GM19397 (cell line): ENCODE measurements at regions not wholly inside any gene's neighbourhood (a gene's known extent, or its start where the extent isn't known, plus 50 kb on each side); places are given as distances from the start of the nearest gene placed in this dataset.
"Not testable (repeated sequence)": the region's sequence is repeated elsewhere in the genome, so short reads cannot be mapped to it uniquely, and the experiment has no call there.

Source experiments
- ATAC-seq: cut with Tn5 transposase; IDR thresholded peaks from one replicate; pipeline ENCODE4 v1.9.1; 2021; ENCODE audit warnings: mild to moderate bottlenecking, moderate library complexity; ENCODE audit not compliant: unreplicated experiment

DNA sequence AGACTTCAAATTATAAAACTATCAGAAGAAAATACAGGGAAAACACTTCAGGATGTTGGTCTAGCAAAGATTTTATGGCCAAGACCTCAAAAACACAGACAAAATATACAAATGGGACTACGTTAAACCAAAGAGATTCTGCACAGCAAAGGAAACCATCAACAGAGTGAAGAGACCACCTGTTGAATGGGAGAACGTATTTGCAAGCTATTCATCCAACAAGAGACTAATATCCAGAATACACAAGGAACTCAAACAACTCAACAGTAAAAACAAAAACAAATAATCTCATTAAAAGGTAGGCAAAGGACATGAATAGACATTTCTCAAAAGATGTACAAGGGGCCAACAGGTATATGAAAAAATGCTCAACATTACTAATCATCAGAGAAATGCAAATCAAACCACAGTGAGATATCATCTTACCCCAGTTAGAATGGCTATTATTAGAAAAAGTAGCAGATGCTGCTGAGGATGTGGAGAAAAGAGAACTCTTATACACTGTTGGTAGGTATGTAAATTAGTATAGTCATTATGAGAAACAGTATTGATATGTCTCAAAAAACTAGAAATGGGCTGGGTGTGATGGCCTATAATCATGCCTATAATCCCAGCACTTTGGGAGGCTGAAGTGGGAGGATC lies 112.6 kb downstream of the LRIG2 start:
- peak; percentile 94 for ATAC-seq

DNA sequence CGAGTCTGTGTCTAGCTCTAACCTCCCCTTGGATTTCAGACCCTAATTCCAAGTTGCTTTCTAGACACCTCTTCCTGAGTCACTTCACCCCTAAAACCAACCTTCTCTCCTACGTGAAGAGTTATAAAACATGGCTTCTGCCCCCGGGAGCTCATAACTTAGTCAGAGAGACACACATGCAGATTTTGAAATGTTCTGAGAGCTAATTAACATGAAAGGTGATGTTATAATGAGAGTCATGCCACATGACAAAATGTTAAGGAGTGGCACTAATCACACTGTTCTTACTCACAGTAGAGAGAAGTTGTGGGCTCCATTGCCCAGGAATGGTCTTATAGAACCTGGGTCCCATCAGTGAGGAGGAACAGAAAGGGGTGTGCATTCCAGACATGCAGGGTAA lies 117.1 kb downstream of the LRIG2 start:
- no peak for ATAC-seq

DNA sequence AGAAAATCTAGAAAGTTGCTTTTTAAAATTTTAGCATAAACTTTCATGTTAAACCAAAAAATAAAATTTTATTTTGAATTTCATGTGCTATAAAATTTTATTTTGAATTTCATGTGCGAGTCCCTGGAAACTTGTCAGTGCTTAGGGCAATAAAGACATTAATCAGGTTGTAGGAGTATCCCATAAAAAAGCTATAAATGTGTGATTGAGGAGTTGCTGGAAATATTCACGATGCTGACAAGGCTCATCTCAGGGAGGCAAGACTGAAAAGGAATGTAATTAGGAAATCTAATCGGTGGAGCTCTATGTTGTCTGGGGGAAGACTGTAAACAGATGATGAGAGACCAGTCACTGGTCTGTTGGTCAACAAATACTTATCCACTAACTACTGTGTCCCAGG lies 117.9 kb downstream of the LRIG2 start:
- ATAC-seq: no peak

DNA sequence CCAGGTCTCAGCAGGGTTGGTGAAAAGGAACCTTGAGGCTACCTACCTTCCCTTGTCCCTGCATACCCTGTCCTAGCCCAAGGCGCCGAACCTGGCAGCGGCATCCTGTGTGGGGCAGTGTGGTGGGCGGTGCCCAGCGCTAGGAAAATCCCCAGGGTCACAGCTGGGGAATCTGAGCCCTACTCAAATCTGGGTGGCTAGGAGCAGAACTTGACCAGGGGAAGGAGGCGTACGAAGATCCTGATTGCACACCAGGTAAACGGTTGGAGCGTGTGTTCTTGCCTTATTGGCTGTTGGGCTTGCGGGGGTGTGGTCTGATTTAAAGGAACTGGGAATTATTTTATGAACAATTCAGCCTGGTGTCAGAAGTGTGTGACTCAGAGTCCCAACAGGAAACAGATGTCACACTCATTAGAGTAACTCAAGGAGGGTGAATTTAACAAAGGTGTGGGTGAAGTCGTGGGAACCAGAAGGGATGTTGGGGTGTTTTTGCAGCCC lies 118.6 kb downstream of the LRIG2 start:
- ATAC-seq: no peak

DNA sequence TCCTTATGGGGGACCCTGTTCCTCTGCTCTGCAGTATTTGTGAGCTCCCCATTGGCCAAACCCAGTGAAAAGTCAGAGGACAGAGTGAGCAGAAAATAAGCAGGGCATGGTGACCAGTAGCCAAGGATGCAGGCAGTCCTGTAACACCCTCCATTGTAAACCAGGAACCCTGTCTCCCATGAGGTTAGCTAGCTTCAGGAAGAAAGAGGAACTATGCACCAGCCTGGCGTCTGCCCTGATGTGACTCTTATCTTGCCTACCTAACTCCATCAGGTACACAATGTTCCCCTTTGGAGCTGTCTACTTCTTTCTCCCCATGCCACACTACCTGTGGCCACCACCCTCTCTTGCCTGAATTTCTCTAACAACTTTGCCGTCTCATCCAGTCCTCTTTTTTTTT lies 119.2 kb downstream of the LRIG2 start:
- ATAC-seq: no peak

DNA sequence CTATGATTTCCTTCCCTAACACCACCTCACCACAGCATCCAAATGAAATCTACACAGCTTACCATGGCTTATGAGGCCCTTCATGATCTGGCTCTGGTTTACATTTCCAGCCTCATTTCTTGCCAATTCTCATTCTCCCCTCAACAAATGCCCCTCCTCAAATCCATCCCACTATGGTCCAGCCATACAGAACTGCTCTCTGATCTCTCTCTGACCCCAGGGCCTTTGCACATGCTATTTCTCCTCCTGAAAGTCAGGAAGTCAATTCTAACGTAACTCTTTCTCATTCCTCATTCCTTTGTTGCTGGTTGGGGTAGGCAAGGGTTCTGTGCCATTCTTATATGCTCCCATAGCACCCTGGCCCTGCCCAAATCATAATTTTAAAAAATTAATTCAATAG lies 120.0 kb downstream of the LRIG2 start:
- no peak for ATAC-seq

DNA sequence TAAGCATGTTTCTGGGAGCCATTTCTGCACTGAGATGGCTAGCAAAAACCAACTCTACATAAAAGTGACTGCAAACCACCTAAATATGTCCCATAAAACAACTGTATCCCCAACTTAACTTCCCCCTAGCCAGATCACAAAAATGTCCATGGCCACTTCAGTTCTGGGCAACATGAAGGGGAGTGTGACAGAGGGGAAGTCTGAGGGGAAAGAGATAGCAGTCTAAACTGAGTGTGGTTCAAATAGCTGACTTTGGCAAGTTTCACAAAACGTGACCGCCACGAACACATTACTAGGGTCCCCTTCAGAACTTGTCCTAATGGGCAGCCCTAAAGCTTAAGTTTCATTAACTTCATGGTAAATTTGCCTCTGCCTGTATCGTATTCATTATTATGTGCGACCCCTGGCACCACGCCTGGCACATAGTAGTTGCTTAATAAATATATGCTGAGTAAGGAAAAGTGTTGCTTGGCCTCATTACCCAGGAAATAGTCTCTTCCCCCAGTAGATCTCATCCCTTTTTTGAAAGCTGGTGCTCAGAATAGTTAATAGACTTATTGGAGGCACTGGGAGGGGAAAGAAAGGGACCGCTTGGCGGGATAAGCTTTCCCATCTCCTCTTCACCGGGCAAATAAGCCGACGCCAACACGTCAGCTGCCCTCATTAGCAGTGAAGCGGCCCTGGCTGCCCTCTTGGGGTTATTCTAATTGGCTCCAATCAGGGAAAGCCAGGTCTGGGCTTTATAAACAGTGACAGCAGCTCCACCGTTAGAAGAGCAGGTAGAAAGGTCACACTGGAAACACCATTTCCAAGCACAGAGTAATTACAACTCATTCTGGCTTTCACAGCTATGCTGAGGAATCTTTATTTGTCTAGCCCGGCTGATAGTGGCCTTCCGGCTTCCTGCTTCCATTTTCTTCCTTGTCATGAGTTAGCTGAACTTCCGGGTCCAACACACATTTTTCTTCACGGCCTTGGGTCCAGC lies 122.1 kb downstream of the LRIG2 start:
- ATAC-seq: no peak

DNA sequence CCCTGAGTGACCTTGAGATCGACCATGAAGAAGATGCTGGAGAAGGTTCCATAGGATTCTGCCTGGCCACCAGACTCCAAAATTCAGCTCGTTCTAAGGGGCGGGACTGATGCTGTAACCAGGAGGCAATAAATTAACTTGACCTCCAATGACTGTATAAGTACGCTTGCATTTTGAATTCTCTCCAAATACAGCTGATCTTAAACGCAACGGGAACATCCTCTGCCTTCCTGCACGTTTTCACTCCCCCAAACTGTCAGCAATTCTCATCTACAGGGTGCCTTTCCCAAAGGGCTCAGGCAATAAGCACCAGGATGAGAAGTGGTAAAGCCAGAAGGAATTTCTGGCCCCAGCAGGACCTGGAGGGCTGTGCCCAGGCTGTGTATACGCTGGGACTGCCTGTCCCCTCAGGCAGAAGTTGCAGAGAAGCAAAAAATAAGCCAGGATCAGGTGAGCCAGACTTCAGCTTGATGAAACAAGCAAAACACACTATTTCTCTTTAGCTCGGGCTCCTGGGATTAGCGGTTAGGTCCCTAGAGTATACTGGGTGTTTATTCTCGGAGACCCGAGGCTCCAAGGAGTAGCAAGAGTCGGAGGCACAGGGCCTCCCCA lies 124.8 kb downstream of the LRIG2 start:
- no peak for ATAC-seq

DNA sequence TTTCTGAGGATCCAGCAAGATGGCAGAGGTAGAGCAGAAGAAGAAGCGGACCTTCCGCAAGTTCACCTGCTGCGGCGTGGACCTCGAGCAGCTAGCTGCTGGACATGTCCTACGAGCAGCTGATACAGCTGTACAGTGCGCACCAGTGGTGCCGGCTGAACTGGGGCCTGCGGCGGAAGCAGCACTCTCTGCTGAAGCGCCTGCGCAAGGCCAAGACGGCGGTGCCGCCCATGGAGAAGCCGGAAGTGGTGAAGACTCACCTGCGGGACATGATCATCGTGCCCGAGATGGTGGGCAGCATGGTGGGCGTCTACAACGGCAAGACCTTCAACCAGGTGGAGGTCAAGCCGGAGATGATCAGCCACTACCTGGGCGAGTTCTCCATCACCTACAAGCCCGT lies 125.8 kb downstream of the LRIG2 start:
- ATAC-seq: no peak

DNA sequence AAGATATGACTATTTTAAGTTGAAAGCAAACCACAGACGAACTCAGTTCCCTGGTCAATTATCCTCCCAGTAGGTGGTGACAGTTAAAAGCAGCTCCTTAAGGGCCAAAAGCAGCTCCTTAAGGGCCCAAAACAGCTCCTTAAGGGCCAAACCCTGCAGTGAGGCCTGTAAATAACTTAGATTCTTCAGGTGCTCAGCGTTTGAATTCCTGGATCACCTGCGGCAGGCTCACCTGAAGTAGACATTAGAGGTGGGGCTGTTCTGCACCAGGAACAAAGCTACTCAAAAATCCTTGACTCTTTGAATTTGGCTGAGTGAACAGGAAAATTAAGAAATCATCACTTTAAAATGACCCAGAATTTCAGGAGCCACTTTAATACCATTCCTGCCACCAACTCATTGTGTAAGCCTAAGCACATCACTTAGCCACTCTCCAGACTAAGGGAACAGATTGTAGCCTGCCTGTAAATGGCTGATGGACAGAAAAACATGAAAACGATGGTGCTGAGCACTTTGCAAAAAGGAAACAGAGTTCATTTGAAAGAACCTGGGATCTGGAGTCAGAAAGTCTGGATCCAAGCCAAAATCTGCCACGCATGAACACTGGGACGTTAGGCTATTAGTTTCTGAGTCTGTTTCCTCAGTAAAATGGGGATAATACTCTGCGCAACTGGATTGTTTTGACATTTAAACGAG lies 126.9 kb downstream of the LRIG2 start:
- no peak for ATAC-seq

DNA sequence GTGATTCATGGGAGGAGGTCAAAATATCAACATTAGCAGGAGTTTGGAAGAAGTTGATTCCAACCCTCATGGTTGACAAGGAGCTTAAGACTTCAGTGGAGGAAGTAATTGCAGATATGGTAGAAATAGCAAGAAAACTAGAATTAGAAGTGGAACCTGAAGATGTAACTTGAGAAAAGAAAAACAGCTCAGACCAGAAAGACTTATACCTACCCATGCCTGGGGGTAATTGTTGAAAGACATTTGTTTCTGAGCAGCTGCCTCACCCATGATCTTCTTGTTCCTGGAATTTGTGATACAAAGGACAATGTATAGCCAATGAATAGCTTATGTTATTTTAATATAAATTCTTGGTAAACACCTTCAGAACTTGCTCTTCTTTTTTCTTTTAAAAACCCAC lies 128.6 kb downstream of the LRIG2 start:
- ATAC-seq: no peak

DNA sequence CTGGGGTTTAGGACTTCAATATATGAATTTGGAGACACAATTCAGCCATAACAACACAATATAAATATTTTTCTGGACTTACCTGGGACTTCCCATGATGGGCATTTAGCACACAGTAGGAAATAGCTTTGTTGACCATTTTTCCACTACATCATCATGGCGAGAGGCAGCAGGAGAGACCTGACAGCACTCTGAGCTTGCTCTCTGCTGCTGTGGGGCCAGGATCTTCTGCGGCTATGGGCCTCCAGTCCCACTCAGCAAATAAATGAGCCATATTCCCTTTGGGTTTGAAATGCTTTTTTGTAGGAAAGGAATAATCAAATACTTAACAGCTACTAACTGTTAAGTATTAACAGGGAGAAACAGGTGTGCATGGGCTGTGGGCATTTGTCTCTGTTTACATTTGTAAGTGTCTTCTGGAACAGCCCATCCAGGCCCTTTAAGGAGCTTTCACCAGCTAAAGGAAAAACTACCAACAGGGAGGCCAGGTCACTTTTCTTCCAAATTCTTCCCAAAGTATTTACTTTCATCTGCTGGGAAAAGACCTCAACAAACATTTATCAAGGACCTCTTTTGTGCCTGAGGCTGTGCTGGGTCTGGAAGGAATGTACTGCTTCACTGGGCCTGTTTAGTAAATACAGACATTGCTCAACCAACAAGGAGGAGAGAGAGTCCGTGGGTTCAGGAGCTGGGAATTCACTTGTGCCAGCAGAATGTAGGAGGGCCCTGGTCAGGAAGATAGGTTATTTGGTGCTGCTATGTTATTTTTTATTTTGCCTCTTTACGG lies 133.2 kb downstream of the LRIG2 start:
- no peak for ATAC-seq

DNA sequence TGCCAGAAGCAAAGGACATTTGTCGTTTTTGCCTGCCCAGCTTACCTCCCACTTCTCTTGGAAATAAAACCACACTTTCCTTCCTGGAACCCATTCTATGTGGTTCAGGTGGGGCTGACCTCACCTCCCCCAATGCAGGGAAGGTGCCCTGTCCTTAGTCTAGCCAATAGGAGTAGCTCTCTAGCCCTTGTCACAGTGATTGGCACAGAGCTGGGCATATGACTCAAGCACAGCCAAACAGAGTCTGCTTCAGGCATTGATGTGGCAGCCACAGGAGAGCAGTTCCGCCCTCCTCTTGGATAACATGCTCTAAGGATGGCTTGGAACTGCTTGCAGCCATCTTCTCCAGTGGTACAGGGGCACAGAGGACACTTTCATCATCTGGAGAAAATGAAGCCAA lies 134.0 kb downstream of the LRIG2 start:
- no peak for ATAC-seq

DNA sequence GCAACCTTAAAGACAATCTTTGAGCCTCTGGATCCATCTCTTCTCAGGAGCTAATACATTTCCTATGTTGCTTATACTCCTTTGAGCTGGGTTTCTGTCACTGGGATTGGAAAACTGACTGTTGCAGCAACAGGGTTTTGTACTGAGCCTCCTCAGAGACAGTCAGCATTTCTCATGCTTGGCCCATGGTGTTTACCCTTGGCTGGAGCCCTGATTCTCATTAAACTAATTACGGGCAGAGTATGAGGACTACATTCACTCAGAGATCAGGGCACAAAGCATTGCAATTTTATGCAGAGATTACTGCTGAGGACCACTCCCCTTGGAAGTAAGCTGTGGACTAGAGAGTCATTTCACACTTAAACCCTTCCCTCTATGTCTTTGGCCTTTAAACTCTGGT lies 134.5 kb downstream of the LRIG2 start:
- no peak for ATAC-seq

DNA sequence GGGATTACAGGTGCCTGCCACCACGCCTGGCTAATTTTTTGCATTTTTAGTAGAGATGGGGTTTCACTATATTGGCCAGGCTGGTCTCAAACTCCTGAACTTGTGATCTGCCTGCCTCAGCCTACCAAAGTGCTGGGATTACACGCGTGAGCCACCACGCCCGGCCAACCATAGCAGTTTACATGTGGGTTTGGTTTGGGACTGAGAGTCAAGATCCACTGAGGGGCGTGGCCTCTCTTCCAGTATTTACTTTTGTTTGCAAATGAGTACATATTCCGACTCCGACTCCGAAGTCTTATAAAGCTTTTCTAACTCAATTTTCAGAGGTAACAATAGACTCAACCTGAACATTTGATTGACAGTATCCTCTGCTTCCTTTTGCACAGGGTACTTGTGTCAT lies 135.4 kb downstream of the LRIG2 start:
- ATAC-seq: not testable (repeated sequence)

DNA sequence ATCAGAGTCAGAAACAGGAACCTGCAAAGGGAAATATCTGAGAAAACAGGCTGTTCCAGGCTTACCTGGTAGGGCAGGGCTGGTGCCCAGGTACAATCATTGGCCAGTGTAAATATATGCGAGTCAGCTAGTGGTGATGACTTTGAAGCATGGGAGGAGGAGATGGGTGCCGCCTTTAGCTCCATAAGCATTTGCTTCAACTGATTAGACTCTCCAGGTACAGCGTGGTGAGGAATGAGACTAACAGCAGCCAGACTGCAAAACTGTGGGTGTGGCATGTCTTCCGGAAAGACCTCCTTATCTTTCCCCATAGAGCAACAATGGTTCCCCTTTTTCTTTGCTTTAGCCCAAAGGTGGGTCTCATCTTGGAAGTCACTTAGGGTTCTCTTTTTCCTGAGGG lies 137.2 kb downstream of the LRIG2 start:
- no peak for ATAC-seq

DNA sequence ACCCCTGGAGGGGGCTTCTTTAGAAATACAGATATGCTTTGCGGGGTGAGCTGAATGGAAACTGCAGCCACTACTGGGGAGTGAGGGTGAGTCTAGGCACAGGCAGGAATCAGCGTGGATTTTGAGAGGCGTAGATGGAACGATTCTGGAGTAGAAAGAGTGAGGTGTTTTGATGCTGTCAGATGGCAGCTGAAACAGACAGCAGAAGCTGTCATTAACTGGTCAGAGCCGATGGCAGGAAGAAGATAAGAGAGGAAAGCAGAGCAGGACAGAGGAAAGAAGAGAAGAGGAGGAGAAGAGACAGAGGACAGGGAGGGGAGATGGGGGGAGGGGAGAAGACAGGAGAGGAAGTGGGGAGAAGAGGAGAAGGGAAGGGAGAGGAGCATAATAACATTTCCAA lies 138.5 kb downstream of the LRIG2 start:
- ATAC-seq: no peak

DNA sequence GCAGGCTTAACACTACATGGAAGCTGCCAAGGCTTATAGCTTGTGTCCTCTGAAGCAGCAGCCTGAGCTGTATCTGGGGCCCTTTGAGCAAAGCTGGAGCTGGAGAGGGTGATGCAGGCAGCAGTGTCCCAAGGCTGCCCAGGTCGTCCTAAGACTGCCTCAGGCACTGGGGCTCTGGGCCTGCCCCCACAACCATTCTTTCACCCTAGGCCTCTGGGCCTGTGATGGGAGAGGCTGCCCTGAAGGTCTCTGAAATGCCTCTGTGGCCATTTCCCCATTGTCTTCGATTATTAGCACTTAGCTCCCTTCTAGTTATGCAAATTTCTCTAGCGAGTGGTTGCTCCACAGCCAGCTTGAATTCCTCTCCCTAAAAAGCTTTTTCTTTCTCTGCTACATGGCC lies 142.0 kb downstream of the LRIG2 start:
- ATAC-seq: no peak

DNA sequence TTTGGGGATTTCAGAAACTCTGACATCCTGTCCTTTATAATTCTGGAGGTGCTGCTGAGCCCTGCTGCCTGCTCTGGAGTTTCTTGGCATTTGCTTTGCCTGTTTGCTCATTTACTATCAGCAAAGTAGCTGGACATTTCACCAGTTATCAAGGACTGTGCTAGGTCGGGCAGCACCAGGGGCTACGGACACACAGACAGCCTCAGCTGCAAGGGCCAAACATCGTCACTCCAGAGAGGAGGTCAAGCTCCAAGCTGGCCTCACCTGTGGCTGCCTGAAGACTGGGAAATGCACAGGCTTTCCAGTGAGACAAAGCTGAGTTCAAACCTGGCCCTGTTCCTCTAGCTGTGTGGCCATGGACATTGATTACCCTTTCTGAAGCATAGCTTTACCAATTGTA lies 143.7 kb downstream of the LRIG2 start:
- no peak for ATAC-seq

DNA sequence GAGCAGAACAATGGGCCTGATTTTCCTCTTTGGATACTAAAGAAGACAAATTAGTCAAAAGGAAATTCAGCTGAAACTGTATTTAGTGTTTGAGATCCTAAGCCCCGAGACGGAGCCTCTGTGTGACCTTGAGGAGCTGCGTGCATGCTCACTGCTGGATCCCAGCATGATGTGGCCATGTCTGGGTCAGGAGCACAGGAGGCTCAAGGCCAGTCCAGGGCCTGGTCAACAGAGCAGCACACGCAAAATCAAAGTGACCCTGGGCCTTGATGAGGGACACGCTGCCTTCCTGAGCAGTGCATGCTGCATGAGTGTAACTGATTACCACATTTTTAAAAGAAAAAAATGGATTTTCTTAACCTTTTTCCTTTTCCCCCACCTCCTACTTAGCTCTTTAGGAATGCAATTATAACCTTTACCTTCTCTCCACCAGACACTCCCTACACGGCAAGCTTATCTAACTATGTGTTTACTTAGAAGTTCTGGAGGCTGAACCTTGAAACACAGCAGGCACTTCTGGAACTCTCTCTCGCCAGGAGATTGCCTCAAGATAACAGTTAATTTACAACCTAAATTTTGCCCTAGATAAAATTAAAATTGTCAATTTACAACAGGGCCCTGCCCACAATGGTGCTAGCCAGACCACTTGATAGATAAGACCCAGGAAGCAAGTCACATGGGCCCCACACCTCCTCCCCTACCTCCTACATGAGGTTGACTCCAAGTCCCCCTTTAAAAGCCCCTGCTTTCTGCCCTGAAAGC lies 144.6 kb downstream of the LRIG2 start:
- no peak for ATAC-seq
